Endothelial cell of umbilical vein (primary cell): ENCODE measurements at regions not wholly inside any gene's neighbourhood (a gene's known extent, or its start where the extent isn't known, plus 50 kb on each side); places are given as distances from the start of the nearest gene placed in this dataset.

ENCODE experiments used
- BruUV-seq: library from RNA; stranded (reverse); fragments of 400-500 nt; replicated peaks from 2 replicates; lab custom pipeline; 2021; lab: Mats Ljungman, UMichigan
- CTCF ChIA-PET: fragments of 300-600, 350-600 bp; sonication (Branson Sonifier 250); formaldehyde crosslinking; loops from one replicate; lab custom pipeline; 2021; ENCODE audit warnings: antibody characterized with exemption, inconsistent platforms; lab: Charles Lee
- POLR2A ChIA-PET: fragments of 300-600, 350-600 bp; sonication (Branson Sonifier 250); formaldehyde crosslinking; loops from one replicate; lab custom pipeline; 2021; ENCODE audit warnings: antibody characterized with exemption, inconsistent platforms; lab: Charles Lee
- DNase-seq: peaks from one replicate; pipeline ENCODE4 v3.0.0-alpha.2; 2011; ENCODE audit warnings: low read depth, low spot score
- FAIRE-seq: peaks from 2 replicates; lab custom pipeline; 2011; peaks lifted over from hg19 to GRCh38; lab: Jason Lieb, UNC
- H2AFZ ChIP-seq: 2 replicates; pipeline ENCODE4 v1.6.0; 2012; ENCODE audit warnings: low read depth, low read length, control low read depth, inconsistent platforms
- H3K27ac ChIP-seq: 2 replicates; pipeline ENCODE4 v1.5.1; 2011; ENCODE audit warnings: low read depth, mild to moderate bottlenecking, control low read depth, low read length, moderate library complexity; ENCODE audit not compliant: insufficient read depth
- H3K27me3 ChIP-seq, 2 experiments: 2 replicates each; pipeline versions ENCODE4 v1.6.0 to v1.6.1; 2011; ENCODE audit warnings: low read length in 2 of 2, mixed read lengths in 1 of 2; ENCODE audit not compliant: control insufficient read depth in 2 of 2, insufficient read depth in 2 of 2
- H3K36me3 ChIP-seq, 2 experiments: 2 replicates in 1 of 2; 3 replicates in 1 of 2; pipeline ENCODE4 v1.5.1; 2011; ENCODE audit warnings: low read length in 2 of 2, mild to moderate bottlenecking in 1 of 2, moderate library complexity in 1 of 2; ENCODE audit not compliant: control insufficient read depth in 2 of 2, insufficient read depth in 2 of 2; ENCODE audit errors: extremely low read depth in 1 of 2
- H3K4me1 ChIP-seq: 3 replicates; pipeline ENCODE4 v1.5.1; 2011; ENCODE audit warnings: mild to moderate bottlenecking, low read length; ENCODE audit not compliant: control insufficient read depth, insufficient read depth; ENCODE audit errors: extremely low read depth
- H3K4me2 ChIP-seq: 2 replicates; pipeline ENCODE4 v1.6.1; 2011; ENCODE audit warnings: low read length, control low read depth, mixed read lengths; ENCODE audit not compliant: insufficient read depth
- H3K4me3 ChIP-seq, 3 experiments: fragments of 200-600 bp in 1 of 3; sonication (generic), shearing (Covaris generic) in 1 of 3; replicated peaks in 1 of 3; 2 replicates each; pipeline ENCODE4 v1.5.1; 2011 to 2016; ENCODE audit warnings: control low read depth in 3 of 3, low read length in 3 of 3, mild to moderate bottlenecking in 2 of 3, inconsistent platforms in 1 of 3, low read depth in 1 of 3, moderate library complexity in 1 of 3; ENCODE audit not compliant: insufficient read depth in 1 of 3
- H3K79me2 ChIP-seq: 2 replicates; pipeline ENCODE4 v1.6.0; 2012; ENCODE audit warnings: low read length, inconsistent platforms; ENCODE audit not compliant: control insufficient read depth, insufficient read depth
- H3K9ac ChIP-seq: replicated peaks from 2 replicates; pipeline ENCODE3; 2011; ENCODE audit warnings: low read length, control low read depth; ENCODE audit not compliant: insufficient read depth; ENCODE audit errors: extremely low read depth
- H3K9me1 ChIP-seq: replicated peaks from 3 replicates; pipeline ENCODE4 v1.6.0; 2011; ENCODE audit warnings: mild to moderate bottlenecking, low read length; ENCODE audit not compliant: control insufficient read depth, insufficient read depth; ENCODE audit errors: extremely low read depth
- H3K9me3 ChIP-seq: replicated peaks from 2 replicates; pipeline ENCODE4 v1.5.1; 2012; ENCODE audit warnings: low read length, inconsistent platforms; ENCODE audit not compliant: control insufficient read depth, insufficient read depth
- H4K20me1 ChIP-seq: replicated peaks from 2 replicates; pipeline ENCODE3; 2011; ENCODE audit warnings: mild to moderate bottlenecking, low read length; ENCODE audit not compliant: control insufficient read depth, insufficient read depth; ENCODE audit errors: extremely low read depth
- CTCF ChIP-seq, 2 donors: IDR thresholded peaks; 1 replicate in 1 of 2; 2 replicates in 1 of 2; pipeline ENCODE4 v1.5.1; 2011; ENCODE audit warnings: low read length in 2 of 2, mild to moderate bottlenecking in 2 of 2, moderate library complexity in 2 of 2, control low read depth in 1 of 2, inconsistent platforms in 1 of 2, low read depth in 1 of 2; ENCODE audit not compliant: insufficient read depth in 1 of 2; ENCODE audit errors: extremely low read depth in 1 of 2
- EZH2 ChIP-seq: IDR thresholded peaks from 2 replicates; pipeline ENCODE4 v1.6.1; 2012; ENCODE audit warnings: borderline replicate concordance, low read depth, mild to moderate bottlenecking, moderate library complexity, low read length, inconsistent platforms; ENCODE audit not compliant: severe bottlenecking
- FOS ChIP-seq: IDR thresholded peaks from 2 replicates; pipeline ENCODE4 v1.6.1; 2011; ENCODE audit warnings: mild to moderate bottlenecking, low read length, moderate library complexity, borderline replicate concordance; ENCODE audit not compliant: insufficient read depth
- GATA2 ChIP-seq: IDR thresholded peaks from 2 replicates; pipeline ENCODE4 v1.7.0; 2011; ENCODE audit warnings: low read depth, mild to moderate bottlenecking, moderate library complexity, mixed read lengths, low read length; ENCODE audit not compliant: insufficient read length, insufficient read depth
- JUN ChIP-seq: IDR thresholded peaks from 2 replicates; pipeline ENCODE4 v1.6.1; 2011; ENCODE audit warnings: borderline replicate concordance, low read depth; ENCODE audit not compliant: insufficient read length, insufficient read depth
- MAX ChIP-seq: IDR thresholded peaks from 2 replicates; pipeline ENCODE4 v1.6.1; 2011; ENCODE audit not compliant: insufficient read depth, insufficient read length
- MYC ChIP-seq: IDR thresholded peaks from one replicate; pipeline ENCODE4 v1.6.1; 2011; ENCODE audit warnings: mild to moderate bottlenecking, low read depth, low read length
- POLR2A ChIP-seq: IDR thresholded peaks from 2 replicates; pipeline ENCODE4 v1.6.1; 2012; ENCODE audit warnings: low read depth, mild to moderate bottlenecking, control low read depth, low read length
- POLR2AphosphoS5 ChIP-seq: IDR thresholded peaks from 2 replicates; pipeline ENCODE4 v1.6.1; 2012; ENCODE audit warnings: low read depth, mild to moderate bottlenecking, control low read depth, low read length, moderate library complexity; ENCODE audit not compliant: insufficient read depth
- dilution Hi-C: fragments of 300-500 bp; cut with MboI; formaldehyde crosslinking; loops from one replicate; pipeline ENCODE4 v1.15.0; 2019; ENCODE audit warnings: low sequenced_read_pairs; ENCODE audit not compliant: extremely low pct_ligation_motif_present
- intact Hi-C: fragments of 100-400 bp; cut with micrococcal nuclease; formaldehyde crosslinking; loops from one replicate; pipeline ENCODE4 v1.10.0; 2022

GRCh38 chr11:87425391-87425790 is 387.7 kb downstream of the TMEM135 start:
- no peak overlapping the region for H3K4me2 ChIP-seq
- H4K20me1 ChIP-seq, result no peaks in the 10 kb centered on the region
- no peak overlapping the region for H3K4me3 ChIP-seq
- H2AFZ ChIP-seq, result no peak overlapping the region
- no peaks in the 10 kb centered on the region for H3K9me1 ChIP-seq
- TF ChIP-seq MAX, result no peak
- no peak for TF ChIP-seq CTCF (IDR thresholded peaks at IDR 0.05; ENCODE audit: extremely low read depth in 1 of 2, insufficient read depth in 1 of 2, low read depth in 1 of 2, low read length in 2 of 2)
- TF ChIP-seq FOS, result no peak
- no peak for TF ChIP-seq POLR2AphosphoS5
- no peak for TF ChIP-seq POLR2A
- TF ChIP-seq GATA2, result no peak
- no peak for TF ChIP-seq EZH2
- TF ChIP-seq MYC, result no peak
- TF ChIP-seq JUN, result no peak
- peaks cover 5% of the 10 kb centered on the region for H3K4me1 ChIP-seq
- intact Hi-C loops, result loop anchor here (10.0 kb wide), 1 partner anchor 1119 kb away; no protein-coding TSS in a partner anchor
- H3K79me2 ChIP-seq, result no peaks in the 10 kb centered on the region
- no peaks in the 10 kb centered on the region for H3K36me3 ChIP-seq
- BruUV-seq, result no TSS peak
- H3K9ac ChIP-seq, result no peak overlapping the region
- H3K9me3 ChIP-seq, result no peaks in the 10 kb centered on the region
- FAIRE-seq (no peak), DNase-seq (no peak)
- H3K27ac ChIP-seq, result no peak overlapping the region
- no peaks in the 10 kb centered on the region for H3K27me3 ChIP-seq
- ChIA-PET POLR2A (no interaction called here), CTCF (no interaction called here)
- dilution Hi-C loops, result no loop called here
